Upper lobe of right lung (tissue), 1 donor: ENCODE measurements at regions not wholly inside any gene's neighbourhood (a gene's known extent, or its start where the extent isn't known, plus 50 kb on each side); places are given as distances from the start of the nearest gene placed in this dataset.

Experiments
- ATAC-seq: fragments of 200-7000 bp; cut with Tn5 transposase; one replicate; pipeline ENCODE4 v1.9.1; 2020; ENCODE audit warnings: mild to moderate bottlenecking, moderate library complexity
- DNase-seq: peaks from one replicate; pipeline ENCODE4 v3.0.0-alpha.2; 2020
- H3K27ac ChIP-seq: fragments of 200-600 bp; one replicate; pipeline ENCODE4 v1.8.0; 2022
- H3K27me3 ChIP-seq: fragments of 200-600 bp; one replicate; pipeline ENCODE4 v1.8.0; 2022; ENCODE audit warnings: mild to moderate bottlenecking
- H3K36me3 ChIP-seq: fragments of 200-600 bp; one replicate; pipeline ENCODE4 v1.8.0; 2022
- H3K4me1 ChIP-seq: fragments of 200-600 bp; one replicate; pipeline ENCODE4 v1.8.0; 2022
- H3K4me3 ChIP-seq: fragments of 200-600 bp; one replicate; pipeline ENCODE4 v1.8.0; 2022; ENCODE audit warnings: mild to moderate bottlenecking
- H3K9me3 ChIP-seq: fragments of 200-600 bp; one replicate; pipeline ENCODE4 v1.8.0; 2022
- intact Hi-C: fragments of 100-400 bp; cut with DNase I; formaldehyde crosslinking; loops from one replicate; pipeline ENCODE4 v1.11.0; 2022
- TF ChIP-seq, protein P1 (sequence below): fragments of 200-600 bp; IDR thresholded peaks from one replicate; pipeline ENCODE4 v1.8.0; 2022; ENCODE audit warnings: antibody characterized with exemption
- donor health status: DM: no; HTN: yes; CAD: no; lungs with severe emphysema.

DNA sequence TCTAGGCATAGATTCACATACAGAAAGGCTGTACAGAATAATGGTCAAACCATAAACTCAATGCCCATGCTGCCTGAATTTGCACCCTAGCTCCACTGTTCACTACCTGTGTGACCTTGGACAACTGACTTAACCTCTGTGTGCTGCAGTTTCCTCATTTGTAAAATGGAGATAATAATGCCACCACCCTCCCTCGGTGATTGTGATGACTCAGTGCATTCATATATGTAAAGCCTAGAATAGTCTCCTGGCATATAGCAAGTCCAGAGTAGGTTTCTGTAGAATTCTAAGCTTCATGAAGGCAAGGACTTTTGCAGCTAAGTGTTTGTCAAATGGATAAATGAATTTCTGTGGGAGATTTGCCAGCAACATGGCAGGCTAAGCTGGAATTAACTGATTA is 297.8 kb upstream of the NR4A3 start:
- ATAC-seq (no peak), DNase-seq (no peak)
- Histone ChIP-seq H3K27me3 (no peaks in the 10 kb centered on the region), H3K27ac (no peak overlapping the region), H3K36me3 (no peaks in the 10 kb centered on the region), H3K9me3 (no peaks in the 10 kb centered on the region), H3K4me1 (no peaks in the 10 kb centered on the region), H3K4me3 (no peak overlapping the region)
- intact Hi-C loops, result no loop called here
- TF ChIP-seq, protein P1, sequence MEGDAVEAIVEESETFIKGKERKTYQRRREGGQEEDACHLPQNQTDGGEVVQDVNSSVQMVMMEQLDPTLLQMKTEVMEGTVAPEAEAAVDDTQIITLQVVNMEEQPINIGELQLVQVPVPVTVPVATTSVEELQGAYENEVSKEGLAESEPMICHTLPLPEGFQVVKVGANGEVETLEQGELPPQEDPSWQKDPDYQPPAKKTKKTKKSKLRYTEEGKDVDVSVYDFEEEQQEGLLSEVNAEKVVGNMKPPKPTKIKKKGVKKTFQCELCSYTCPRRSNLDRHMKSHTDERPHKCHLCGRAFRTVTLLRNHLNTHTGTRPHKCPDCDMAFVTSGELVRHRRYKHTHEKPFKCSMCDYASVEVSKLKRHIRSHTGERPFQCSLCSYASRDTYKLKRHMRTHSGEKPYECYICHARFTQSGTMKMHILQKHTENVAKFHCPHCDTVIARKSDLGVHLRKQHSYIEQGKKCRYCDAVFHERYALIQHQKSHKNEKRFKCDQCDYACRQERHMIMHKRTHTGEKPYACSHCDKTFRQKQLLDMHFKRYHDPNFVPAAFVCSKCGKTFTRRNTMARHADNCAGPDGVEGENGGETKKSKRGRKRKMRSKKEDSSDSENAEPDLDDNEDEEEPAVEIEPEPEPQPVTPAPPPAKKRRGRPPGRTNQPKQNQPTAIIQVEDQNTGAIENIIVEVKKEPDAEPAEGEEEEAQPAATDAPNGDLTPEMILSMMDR, result no peak

- Histone ChIP-seq H3K9me3 (no peaks in the 10 kb centered on the region), H3K4me3 (no peak overlapping the region), H3K27ac (no peak overlapping the region), H3K27me3 (no peaks in the 10 kb centered on the region), H3K36me3 (no peaks in the 10 kb centered on the region), H3K4me1 (no peaks in the 10 kb centered on the region)
- ATAC-seq (no peak), DNase-seq (no peak)
- intact Hi-C loops, result no loop called here
- TF ChIP-seq, protein P1, result no peak
Measured at GRCh38 chr9:99531313-99531712, 290.4 kb upstream of the NR4A3 start.

DNA sequence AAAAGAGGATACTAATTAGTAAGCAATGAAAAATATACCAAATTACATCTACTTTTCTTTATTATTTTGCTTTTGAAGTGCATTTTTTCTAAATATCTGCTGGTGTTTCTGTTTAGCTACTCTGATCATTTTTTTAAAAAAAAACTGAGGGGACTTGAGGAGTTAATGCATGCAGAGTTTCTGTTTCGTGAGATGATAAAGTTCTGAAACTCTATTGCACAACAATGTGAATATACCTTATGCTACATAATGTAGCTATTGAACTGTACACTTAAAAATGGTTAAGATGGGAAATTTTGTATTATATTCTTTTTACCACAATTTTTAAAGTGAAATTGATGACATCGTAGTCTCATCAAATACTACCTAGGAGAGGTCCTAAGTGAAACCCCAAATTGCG is 288.3 kb upstream of the NR4A3 start:
- ATAC-seq (no peak), DNase-seq (no peak)
- Histone ChIP-seq H3K36me3 (no peaks in the 10 kb centered on the region), H3K9me3 (no peaks in the 10 kb centered on the region), H3K4me1 (no peaks in the 10 kb centered on the region), H3K27ac (no peak overlapping the region), H3K27me3 (no peaks in the 10 kb centered on the region), H3K4me3 (no peak overlapping the region)
- TF ChIP-seq, protein P1, result no peak
- intact Hi-C loops, result no loop called here

- TF ChIP-seq, protein P1, result no peak
- H3K4me1 ChIP-seq, result no peaks in the 10 kb centered on the region
- no peaks in the 10 kb centered on the region for H3K36me3 ChIP-seq
- H3K9me3 ChIP-seq, result no peaks in the 10 kb centered on the region
- no peaks in the 10 kb centered on the region for H3K27me3 ChIP-seq
- DNase-seq (no peak), ATAC-seq (no peak)
- H3K4me3 ChIP-seq, result no peak overlapping the region
- intact Hi-C loops, result no loop called here
- H3K27ac ChIP-seq, result no peak overlapping the region
Measured at GRCh38 chr9:99537996-99538395, 283.7 kb upstream of the NR4A3 start.

- intact Hi-C loops, result no loop called here
- TF ChIP-seq, protein P1, result no peak
- Histone ChIP-seq H3K4me3 (no peak overlapping the region), H3K4me1 (no peaks in the 10 kb centered on the region), H3K27me3 (no peaks in the 10 kb centered on the region), H3K27ac (no peak overlapping the region), H3K36me3 (no peaks in the 10 kb centered on the region), H3K9me3 (no peaks in the 10 kb centered on the region)
- ATAC-seq (no peak), DNase-seq (no peak)
Measured at GRCh38 chr9:99544526-99544925, 277.2 kb upstream of the NR4A3 start.

DNA sequence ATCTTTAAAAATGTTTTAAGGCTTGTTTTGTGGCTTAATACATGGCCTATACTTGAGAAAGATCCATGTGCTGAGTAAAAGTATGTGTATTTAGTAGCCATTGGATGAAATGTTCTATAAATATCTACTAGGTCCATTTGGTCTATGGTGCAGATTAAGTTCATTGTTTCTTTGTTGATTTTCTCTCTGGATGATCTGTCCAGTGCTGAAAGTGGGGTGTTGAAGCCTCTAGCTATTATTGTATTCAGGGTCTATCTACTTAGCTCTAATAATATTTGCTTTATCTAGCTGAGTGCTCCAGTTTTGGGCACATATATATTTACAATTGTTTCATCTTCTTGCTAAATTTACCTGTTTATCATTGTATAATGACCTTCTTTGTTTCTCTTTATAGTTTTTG is 272.2 kb upstream of the NR4A3 start:
- no peaks in the 10 kb centered on the region for H3K9me3 ChIP-seq
- no peak overlapping the region for H3K27ac ChIP-seq
- DNase-seq (no peak), ATAC-seq (no peak)
- H3K4me3 ChIP-seq, result no peak overlapping the region
- no peaks in the 10 kb centered on the region for H3K4me1 ChIP-seq
- TF ChIP-seq, protein P1, result no peak
- H3K27me3 ChIP-seq, result no peaks in the 10 kb centered on the region
- no peaks in the 10 kb centered on the region for H3K36me3 ChIP-seq
- intact Hi-C loops, result no loop called here
